HG03103 (cell line): ENCODE measurements at regions not wholly inside any gene's neighbourhood (a gene's known extent, or its start where the extent isn't known, plus 50 kb on each side); places are given as distances from the start of the nearest gene placed in this dataset.

ENCODE experiments used
- ATAC-seq: cut with Tn5 transposase; IDR thresholded peaks from one replicate; pipeline ENCODE4 v1.9.1; 2021; ENCODE audit warnings: low read depth; ENCODE audit not compliant: unreplicated experiment

DNA sequence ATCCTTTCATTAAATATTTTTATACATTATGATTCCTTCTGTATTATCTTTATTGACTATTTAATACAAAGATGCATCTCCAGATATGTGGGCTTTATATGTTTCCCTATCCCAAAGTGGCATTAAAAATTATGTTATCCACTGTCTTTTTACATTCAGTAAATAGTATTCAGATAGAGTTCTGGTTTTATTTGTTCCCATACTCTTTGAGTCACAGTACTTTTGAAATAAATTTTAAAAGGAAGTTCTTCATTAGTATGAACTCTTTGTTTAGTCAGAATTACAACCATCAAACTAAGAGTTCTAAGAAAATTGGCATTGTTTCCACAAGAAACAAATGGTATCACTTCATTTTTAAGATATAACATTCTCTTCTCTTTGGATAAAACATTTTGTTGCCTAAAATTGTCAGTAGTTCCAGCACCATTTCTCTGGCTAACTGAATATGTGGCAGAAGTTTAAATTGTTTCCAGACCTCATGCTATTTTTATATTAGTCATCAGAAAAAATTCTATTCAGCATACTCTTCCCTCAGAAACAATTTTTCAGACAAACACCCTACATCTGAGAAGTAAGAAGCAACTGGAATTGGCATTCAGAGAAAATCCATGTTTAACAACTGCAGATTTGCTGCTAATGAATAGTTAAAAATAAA lies 88.5 kb upstream of the COL5A2 start:
- no peak for ATAC-seq

DNA sequence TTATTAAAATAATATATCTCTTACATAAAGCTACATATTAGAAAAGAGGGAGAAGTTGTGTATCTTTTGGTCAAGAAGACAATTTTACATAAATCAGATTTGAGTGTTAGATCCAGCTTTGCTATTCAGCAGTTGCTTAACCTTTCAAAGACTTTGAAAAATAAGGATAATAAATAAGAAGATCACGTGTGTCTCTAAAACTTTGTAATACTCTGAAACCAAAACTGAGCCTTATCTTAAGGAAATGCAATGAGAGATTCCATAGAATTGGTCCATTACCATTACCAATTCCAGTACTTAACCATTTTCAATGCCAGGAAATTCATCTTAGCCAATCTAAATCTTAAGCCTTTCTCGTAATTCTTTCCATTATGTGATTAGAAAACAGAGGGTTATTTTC lies 89.2 kb upstream of the COL5A2 start:
- ATAC-seq, result no peak

DNA sequence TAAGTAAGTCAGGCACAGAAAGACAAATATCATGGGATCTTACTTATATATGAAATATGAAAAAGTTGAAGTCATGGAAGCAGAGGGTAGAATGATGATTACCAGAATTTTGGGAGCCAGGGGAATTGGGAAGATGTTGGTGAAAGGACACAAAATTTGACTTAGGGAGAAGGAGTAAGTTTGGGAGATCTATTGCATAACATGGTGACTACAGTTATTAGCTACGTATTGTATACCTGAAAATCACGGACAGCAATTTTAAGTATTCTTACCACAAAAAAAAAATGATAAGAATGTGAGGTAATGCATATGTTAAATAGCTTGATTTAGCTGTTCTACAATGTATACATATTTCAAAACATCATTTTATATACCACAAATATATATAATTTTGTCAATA lies 94.2 kb upstream of the COL5A2 start:
- ATAC-seq, result no peak

DNA sequence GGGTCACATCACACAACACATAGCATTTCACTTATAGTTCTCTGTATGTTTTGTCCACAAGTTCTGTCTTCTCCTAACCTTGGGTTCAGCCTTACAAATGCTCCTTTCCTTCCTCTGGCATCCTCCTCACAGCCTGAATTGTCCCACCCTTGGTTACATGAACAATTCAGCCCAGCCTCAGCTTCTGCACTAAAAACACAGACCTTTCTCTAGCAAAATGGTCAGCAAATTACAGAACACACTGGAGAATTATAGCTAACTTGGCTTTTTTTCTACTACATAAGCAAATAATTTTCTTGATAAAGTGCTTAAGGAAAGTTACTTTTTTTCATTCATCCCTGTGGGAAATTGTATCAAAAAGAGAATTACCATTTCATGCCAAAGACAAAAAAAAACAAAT lies 94.8 kb upstream of the COL5A2 start:
- ATAC-seq, result no peak

DNA sequence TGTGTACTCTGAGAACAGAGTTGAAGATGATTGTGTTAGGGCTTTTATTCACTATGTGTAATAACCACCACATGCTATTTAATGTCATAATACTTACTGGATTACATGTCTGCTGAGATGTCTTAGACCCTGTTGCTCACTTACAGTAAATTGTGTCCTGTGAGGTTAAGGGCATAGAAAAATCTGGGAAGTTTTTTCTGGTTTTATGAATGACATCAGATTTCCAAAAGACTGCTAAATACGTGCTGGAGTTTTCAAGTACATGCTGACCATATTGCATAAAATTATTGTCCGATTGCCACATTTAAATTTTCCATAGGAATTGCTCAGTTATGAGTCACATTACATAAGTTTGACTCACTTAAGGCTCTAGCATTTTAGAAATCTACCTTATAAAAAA lies 96.7 kb upstream of the COL5A2 start:
- ATAC-seq, result no peak

DNA sequence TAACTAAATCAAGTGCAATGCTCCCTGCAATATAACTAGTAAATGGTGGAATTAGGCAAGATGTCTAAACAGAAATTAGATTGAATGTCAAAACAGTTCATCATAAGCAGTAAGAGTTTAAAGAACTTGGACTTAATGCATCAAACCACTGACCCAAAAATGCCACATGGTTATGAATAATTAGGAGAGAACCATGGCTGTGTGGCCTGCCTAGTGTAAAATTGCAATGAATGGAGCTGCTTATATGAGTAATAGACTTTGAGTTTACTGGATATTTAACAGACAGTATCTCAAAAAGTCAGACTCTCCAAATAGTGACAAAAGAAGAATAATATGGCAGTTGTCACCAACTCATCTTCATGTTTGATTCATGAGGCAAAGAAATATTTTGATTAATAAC lies 101.6 kb upstream of the COL5A2 start:
- ATAC-seq, result no peak

DNA sequence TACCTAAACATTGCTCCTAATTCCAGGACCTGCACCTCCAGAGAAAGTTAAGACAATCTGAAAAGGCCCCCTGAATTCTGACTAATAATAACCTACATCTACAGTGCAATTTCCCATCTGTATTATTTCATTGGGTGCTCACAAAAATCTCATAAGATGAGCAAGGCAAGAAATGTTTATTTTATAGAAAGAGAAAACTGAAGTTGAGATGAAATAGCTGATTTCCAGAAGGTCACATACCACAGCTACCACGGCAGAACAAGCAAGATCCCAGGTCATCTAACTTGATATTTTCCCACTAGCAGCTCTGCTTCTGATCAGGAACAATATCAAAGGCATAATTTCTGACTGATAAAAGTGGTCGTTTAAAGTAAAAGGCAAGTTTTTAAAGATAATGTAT lies 105.8 kb upstream of the COL5A2 start:
- no peak for ATAC-seq

DNA sequence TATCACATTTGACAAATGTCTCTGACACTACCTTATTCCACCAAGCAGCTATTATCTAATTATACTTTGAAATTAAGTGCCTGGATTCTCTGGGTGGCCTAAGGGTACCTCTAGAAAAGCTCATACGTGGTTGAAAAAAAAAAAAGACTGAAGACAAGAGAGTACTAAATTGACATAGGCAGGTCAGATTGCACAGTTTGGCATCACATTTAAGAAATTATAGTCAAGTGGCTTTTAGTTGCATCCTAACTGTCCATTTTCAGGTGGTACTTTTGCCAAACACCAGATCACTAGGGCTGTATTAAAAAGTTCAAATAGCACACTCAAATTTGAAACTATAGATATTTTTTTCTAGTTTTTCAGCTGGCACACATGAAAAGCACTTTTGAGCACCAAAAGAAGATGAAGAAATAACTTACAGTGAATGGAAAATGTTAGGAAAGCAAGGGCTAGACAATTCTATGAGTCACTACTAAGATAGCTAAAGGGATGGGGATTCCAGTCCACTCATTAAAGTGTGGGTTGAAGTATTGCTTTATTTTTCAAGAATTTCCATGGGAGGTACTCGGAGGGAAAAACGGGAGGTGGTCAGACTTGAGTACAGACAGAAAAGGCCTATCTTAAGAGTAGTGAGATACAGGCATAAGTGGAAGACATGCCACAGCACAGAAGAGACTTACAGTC lies 106.5 kb upstream of the COL5A2 start:
- ATAC-seq, result no peak

DNA sequence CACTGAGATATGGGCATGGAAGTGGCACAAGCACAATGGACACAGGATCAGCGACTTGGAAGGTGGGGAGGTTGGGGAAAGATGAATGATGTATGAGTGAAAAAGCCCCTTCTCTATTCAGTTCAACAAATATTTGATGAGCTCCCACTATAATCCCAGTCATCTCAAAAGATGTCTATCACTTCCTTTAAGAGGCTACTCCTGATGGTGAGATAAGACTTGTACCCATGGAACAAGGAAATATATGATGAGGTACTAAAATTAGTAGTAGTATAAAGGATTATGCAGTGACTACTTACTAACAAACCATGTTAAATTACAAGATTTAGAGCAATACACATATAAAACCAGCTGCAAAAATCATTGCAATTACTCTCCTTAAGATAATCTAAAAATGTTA lies 107.8 kb upstream of the COL5A2 start:
- no peak for ATAC-seq

DNA sequence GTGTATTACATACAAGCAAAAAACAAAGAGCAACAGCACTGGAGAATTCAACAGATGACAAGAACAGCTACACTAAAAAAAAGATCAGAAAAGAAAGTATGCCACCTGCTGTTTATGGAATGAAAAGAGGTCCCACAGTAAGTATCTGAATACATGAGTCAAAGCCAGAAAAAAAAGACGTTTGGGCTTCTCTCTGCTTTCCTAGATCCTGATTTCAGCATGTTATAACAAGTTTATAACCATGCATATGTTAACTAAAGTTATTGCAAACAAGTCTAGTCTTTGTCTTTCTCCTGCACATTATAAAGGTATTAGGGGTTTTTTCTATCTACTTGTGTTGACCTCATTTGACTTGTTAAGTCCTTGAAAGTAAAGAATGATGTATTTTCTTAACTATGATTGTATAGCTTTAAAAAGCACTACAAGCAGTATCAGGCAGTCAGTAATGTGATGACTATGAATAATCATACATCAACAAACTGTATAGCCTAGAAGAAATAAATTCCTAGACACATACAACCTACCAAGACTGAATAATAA lies 108.5 kb upstream of the COL5A2 start:
- ATAC-seq, result peak; percentile 71

DNA sequence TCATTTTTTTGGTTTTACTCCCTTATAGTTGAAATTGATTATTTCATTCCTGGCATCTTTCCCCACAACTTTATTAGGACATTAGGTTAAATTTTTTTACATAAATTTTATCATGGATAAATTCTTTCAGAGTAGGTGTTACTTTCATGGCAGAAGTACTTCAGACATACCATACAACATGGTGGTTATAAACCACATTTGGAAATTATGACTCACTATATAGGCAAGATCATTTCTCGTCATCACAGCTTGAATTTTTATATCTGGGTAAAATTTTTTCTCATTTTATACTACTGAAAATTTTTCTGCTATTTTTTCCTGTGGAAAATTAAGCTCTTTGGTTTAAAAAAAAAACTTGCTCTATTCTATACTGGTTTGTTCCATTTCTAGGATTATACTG lies 111.9 kb upstream of the COL5A2 start:
- ATAC-seq, result no peak

DNA sequence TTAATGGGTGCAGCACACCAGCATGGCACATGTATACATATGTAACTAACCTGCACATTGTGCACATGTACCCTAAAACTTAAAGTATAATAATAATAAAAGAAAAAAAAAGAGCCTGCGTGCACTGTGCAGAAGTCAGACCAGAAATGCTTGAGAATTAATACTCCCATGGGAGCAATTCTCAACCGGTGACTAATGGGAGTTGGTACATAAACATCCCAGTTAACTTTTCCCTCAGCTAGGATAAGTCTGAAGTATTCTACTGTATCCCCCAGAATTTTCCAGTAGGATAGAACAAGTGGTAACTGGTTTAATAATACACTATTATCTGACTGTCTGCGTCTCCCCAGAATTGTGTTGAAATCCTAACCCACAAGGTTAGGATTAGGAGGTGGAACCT lies 113.6 kb upstream of the COL5A2 start:
- no peak for ATAC-seq

DNA sequence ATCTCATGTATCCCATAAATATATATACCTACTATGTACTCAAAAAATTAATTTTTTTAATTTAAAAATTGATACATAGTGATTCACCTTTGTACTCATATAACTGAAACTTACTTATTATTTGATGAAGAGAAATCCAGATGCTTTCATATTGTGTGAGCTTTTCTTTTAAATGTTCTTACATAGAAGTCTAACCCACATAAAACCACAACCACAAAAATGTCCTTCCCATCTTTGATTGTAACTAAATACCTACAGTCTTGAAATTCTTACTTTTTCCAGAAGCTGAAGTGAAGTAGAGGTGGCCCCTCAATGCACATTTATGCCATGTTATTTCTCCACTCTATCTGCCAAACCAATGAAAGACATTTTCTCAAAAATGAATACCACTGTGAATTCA lies 117.9 kb upstream of the COL5A2 start:
- no peak for ATAC-seq

DNA sequence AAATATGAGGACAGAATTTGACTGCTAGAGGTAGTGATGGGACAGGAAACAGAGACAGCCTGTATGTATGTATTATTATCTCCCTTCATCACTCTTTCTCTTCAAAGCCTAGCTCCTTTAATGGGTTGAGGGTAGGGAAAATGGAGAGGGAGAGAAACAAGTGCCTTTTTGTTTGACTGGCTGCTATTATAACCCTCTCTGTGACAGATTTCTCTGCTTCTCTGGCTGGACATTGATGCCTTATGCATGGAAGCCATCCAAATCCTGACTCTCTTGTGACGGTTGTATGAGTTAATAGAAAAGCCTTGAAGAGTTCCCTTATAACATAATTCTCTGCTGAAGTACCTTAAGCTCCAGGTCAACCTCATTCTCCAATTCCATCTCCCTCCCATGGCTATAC lies 118.5 kb upstream of the COL5A2 start:
- ATAC-seq, result no peak

DNA sequence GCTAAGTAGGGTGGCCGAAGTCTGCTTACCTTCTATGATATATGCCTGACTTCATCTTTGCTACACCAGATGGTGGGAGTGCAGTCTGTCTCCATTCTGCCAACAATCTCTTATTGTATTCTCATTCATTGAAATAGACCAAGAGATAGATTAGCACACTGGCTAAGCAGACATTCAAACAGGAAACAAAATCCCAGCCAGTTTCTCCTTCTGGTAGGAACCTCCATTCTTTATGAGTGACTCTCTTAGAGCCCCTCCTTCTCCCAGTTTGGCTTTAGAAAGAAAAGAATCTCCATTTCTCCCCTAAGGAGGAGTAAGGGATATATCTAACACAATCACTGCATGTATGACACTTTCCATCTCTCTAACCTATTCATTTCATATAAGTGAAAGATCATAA lies 118.9 kb upstream of the COL5A2 start:
- no peak for ATAC-seq

DNA sequence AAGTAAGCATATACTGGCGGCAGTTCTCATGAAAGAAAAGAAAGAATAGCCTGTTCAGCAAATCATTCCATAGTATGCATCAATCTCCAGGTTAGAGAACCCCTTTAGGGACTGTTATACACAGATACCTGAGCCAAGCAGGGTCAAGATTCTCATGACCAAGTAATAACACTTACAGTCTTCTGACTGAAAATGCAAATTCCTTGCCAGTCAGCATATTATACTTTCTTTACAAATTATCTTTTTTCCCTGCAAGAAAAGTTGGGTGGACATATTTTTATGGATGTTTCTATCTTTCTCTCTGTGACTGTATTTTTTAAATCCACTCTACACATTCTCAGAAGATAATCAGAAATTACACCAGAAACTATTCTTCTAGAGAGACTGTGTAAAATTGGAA lies 120.4 kb upstream of the COL5A2 start:
- ATAC-seq, result no peak

DNA sequence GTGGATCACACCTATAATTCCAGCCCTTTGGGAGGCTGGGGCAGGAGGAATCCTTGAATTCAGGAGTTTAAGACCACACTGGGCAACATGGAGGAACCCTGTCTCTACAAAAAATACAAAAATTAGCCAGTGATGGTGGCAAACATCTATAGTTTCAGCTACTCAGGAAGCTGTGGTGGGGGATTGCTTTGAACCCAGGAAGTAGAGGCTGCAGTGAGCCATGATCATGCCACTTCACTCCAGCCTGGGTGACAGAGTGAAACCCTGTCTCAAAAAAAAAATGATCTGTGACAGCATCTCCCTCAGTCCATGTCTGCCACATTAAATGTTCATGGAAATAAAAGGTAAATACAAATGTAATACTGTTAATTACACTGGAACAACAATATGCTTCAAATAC lies 121.4 kb upstream of the COL5A2 start:
- no peak for ATAC-seq

DNA sequence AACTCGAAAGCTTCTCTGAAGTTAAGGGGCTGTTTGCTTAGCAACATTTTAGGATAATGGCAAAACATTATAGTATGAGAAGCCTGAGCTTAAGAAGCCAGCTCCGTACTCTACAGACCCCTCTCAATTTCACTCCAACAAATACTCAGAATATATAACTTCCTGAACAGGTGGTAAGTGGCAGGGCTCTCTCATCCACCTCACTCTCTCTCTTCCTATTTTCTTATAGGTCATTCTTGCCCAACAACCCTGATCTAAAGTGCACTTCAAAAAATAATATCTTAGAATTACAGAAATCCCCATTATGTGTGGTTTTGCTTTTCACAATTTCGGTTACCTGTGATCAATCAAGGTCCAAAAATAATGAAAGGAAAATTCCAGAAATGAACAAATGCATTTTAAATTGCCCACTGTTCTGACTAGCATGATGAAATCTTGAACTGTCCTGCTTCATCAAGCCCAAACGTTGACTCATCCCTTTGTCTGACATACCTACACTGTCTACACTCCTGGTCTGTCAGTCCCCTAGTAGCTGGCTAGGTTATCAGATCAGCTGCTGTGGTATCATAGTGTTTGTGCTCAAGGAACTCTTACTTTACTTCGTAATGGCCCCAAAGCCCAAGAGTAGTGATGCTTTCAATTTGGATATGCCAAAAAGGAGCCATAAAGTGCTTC lies 122.8 kb upstream of the COL5A2 start:
- ATAC-seq, result no peak

DNA sequence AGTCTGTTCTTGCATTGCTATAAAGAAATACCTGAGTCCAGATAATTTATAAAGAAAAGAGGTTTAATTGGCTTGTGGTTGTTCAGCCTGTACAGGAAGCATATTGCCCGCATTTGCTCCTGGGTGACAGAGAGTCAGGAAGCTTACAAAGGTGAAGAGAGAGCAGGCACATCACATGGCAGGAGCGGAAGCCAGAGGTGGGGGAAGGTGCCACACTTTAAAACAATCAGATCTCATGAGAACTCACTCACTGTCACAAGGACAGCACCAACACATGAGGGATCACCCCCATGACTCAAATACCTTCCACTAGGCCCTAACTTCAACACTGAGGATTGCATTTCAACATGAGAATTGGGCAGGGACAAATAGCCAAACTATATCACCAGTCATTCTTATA lies 124.8 kb upstream of the COL5A2 start:
- ATAC-seq, result no peak

DNA sequence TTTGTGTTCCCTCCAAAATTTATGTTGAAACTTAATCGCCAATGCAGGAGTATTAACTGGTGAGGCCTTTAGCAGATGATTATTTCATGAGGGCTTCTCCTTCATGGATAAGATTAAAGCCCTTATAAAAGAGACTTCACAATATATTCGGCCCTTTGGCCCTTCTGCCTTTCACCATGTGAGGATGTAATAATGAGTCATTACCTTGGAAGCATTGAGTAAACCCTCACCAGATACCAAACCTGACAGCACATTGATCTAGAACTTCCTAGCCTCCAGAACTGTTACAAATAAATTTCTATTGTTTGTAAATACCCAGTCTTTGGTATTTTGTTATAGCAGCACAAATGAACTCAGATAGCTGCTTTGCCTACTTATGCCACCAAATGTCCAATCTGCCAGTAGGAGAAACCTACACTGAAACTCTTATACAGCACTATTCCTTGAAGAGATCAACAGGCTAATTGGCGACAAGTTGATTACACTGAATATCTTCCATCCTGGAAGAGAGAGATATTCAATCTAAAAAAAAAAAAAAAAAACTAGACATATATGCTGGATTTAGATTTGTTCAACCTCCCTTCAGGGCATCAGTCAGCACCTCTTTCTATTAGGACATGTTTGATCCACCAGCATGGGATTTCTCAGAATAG lies 125.9 kb upstream of the COL5A2 start:
- no peak for ATAC-seq

DNA sequence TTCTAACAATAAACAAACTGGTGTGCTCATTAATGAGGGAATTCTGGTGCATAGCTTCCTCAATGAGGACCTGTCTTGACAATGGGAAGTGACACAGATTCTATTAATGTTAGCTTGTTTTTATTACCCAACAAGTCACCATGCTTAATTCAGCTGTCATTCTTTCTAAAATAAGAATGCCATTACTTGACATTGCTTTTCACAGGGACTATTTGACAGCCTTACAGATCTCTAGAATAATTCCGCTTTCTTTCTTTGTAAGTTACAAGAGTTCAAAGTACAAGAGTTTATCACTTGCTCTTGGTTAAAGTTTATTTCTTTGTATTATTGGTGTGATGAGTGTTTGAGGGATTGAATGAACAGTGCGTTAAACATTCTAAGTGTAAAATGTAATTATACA lies 127.0 kb upstream of the COL5A2 start:
- ATAC-seq, result no peak
